HG03520 (cell line): ENCODE measurements at regions not wholly inside any gene's neighbourhood (a gene's known extent, or its start where the extent isn't known, plus 50 kb on each side); places are given as distances from the start of the nearest gene placed in this dataset.

Experiments
- ATAC-seq: cut with Tn5 transposase; IDR thresholded peaks from one replicate; pipeline ENCODE4 v1.9.1; 2021; ENCODE audit warnings: mild to moderate bottlenecking, moderate library complexity; ENCODE audit not compliant: unreplicated experiment

DNA sequence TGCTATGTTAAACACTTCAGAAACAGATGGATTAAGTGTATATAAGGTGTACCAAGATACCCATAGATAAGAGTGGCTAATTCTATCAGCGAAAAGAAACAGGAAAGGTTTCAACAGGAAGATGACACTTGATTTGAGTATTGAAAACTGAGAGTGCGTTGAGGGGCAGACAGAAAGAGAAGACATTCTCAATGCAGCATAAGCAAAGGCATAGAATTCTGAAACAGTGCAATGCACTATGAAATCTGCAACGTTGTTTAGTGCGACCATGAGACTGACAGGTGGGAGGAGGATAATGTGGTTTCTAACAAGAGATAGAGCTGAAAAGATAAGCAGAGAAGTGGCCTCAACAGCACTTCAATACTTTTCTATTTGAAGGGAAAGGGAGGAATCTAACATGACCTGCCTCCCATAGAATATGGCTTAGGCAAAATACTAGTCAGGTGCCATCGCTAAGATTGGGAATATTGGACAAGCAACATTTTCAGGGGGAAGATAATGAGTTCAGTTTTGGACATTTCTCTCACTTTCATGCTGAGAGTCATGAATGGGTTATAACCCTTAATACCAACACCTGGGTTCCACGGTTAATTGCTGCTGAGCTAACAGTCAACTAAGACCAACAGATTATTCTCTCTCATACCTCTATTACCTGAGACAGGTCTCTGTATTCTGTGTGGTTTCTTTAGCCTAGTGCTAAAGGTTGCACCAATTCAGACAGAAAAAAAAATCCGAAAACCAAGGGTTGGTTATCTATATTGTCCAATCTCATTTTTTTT lies 312.9 kb upstream of the ARID1B start:
- peak; percentile 69 for ATAC-seq

DNA sequence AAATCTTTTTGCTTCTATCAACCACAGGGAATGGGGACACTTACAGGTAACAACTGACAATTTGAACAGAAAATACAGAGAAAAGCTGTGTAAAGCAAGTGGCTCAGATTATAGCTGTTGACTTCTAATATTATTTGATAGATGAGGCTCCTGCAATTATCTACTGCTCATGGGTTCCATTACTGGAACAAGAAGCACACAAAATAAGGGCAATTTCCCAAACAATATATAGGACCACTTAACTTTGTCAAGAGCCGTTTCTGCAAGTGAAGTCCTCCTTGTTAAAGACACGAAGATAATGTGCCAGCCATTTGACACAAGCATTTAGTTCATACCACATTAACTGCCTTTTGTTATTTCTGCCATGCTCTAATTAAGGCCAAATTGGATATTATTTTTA lies 315.5 kb upstream of the ARID1B start:
- ATAC-seq: no peak

GRCh38 chr6:156457601-156458000 lies 319.6 kb upstream of the ARID1B start:
- no peak for ATAC-seq

DNA sequence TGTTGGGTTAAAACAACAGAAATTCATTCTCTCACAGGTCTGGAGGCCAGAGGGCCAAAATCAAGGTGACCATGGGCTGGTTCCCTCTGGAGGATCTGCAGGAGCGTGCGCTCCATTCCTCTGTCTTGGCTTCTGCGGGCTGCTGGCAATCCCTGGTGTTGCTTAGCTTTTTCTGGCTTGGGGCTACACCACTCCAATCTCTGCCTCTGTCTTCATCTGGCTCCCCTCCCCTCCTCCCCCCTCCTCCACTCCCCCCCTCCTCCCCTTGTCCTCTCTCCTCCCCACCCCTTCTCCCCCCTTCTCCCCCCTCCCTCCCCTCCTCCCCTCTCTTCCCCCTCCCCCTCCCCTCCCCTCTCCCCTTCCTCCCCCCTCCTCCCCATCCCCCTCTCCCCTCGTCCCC lies 321.3 kb upstream of the ARID1B start:
- no peak for ATAC-seq

GRCh38 chr6:156454867-156455266 lies 322.3 kb upstream of the ARID1B start:
- no peak for ATAC-seq

- ATAC-seq: no peak
Observed at GRCh38 chr6:156451726-156452125, 325.5 kb upstream of the ARID1B start.

DNA sequence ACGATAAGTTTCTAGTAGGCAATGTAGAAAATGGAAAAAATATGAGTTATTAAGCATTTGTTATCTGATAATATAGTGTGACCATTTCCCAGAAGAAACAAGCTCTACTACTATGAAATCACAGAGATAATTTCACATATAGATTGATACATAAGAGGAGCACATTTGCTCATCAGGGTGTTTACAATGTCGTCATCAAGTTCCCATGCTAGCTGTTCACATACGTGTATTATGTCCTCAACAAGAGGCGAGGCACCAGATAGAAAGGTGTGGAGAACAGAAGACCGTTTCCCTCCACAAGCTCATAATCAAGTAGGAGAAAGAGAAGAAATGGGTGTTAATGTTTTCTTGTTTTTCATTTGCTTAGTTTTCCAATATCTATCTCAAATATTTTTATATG lies 326.1 kb upstream of the ARID1B start:
- ATAC-seq: no peak

DNA sequence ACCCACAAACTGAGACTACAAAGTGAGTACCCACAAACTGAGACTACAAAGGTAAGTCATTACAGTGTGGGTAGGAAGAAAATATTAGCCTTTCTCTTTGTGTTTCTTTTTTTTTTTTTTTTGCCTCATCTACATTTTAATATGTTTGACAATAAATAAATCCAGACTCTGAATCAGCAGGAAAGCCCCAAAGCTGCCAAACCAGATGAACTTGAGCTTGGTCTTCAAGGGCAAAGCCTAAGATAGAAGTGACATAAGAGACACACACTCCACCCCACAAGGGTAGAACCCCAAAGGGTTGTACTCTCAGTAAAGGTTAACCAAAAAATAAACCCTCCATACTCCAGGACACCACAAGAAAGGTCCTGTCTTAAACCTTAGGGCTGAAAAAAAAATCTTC lies 326.8 kb upstream of the ARID1B start:
- no peak for ATAC-seq

DNA sequence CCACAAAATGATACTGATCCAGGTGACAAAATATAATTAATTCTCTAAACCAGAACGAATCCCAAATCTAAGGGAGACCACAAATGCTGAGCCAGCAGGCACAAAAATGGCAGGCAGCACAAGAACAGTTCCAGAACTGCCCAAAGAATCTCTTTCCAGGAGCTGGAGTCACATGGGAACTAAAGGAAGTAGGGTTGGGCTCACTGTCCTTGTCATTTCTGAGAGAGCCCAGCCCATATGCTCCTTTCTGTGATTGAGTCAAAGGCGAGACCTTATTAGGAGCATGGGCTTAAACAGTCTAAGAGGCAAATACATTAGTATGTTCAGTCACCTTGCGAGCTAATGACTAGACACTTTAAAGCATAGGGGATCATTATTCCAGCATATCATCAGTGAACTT lies 327.6 kb upstream of the ARID1B start:
- no peak for ATAC-seq

DNA sequence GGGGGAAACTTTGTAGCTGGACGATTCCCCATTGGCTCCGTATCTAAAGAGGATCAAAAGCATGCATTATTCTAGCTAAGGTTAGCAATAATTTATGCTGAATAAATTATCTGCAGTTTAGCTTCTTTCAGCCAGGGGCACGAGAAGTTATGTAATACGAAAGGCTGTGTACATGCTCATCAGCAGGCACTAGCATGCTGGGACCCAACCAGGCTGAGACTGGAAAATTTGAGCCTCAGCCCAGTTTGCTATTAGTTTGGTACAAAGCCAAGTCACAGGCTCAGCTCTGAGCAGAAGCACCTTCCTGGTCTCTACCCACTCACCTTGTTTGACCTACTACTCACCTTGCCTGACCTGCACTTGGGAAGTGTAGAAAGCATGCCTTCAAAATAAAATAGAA lies 328.1 kb upstream of the ARID1B start:
- ATAC-seq: no peak

GRCh38 chr6:156448579-156448978 lies 328.6 kb upstream of the ARID1B start:
- no peak for ATAC-seq

- no peak for ATAC-seq
Observed at GRCh38 chr6:156440688-156441087, 336.5 kb upstream of the ARID1B start.

DNA sequence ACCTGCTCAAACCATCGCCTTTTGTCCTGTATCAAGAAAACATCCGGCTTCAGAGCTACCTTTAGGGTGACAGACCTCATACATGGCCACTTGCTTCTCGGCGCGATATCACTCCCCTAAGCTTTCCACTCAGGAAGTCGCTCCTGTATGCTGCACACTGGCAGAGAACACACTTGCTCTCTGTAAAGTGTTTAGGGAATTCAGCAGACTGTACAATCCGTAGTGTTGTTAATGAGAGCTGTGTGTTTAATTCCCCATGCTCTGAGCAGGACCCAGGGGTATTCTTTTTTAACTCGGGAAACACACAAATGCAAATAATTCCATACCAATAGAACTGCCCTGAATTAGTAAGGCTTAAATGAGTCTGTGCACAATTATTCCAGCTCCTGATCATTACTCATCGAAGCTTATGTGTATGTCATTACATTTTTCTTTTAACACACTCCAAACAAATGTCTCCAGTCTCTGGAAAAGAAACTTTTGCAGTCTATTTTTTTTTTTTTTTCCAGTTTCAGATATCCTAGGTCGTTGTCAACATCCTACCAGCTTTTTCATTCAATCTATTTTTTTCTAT lies 338.7 kb upstream of the ARID1B start:
- no peak for ATAC-seq

GRCh38 chr6:156437121-156437879 lies 339.9 kb upstream of the ARID1B start:
- ATAC-seq: no peak

DNA sequence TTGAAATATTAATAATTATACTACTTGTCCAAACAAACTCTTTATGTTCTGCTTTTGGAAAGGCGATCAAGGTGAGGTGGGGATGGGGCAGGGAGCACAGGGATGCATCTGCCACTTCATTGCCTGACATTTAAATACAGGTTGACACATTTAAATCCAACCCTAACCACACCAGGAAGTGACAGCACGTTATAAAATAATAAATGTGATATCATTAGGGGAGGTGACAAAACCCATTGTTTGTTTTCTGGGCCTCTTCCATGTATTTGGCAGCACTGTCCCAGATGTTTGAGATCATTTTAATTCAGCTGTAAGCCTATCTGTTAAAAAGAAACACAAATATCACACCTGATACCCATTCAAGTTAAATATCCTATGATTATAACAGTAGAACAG lies 342.4 kb upstream of the ARID1B start:
- ATAC-seq: no peak

DNA sequence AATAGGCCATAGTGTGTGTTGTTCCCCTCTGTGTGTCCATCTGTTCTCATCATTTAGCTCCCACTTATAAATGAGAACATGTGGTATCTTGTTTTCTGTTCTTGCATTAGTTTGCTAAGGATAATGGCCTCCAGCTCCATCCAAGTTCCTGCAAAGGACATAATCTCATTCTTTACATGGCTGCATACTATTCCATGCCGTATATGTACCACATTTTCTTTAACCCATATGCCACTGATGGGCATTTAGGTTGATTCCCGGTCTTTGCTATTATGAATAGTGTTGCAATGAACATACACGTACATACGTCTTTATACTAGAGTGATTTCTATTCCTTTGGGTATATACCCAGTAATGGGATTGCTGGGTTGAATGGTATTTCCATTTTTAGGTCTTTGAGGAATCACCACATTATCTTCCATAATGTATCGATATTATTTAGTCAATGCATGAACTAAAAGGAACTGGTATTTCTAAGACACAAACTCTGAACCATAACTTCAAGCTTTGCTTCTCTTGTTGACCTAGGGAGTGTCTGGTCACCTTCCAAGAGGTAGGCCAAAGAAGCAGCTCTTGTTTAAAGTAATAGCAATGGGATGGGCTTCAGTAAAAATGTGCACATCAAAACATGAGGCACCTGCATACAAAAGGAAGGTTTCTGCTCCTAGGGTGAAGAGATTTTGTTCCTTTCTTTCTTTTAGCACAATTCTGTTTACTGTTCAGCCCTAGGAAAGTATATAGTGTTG lies 343.0 kb upstream of the ARID1B start:
- ATAC-seq: no peak

DNA sequence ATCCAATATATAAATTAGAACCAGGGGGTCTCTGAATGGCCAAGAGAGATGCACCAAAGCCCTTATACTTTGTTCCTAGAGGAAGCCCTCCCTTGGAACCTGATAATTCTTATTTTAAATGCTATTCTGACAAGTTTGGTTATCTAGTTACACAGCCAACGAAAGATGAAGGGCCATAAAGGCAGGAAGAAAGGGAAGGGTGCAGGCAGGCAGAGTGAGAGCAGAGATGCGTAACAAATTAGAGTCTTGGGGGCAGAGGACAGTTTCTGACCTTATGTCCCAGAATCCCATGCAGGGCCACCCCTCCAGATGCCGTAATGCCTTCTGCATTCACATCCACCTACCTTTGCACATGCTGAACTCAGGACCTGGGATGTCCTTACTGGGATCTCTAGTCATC lies 344.6 kb upstream of the ARID1B start:
- ATAC-seq: no peak

- no peak for ATAC-seq
Observed at GRCh38 chr6:156430386-156430785, 346.8 kb upstream of the ARID1B start.

DNA sequence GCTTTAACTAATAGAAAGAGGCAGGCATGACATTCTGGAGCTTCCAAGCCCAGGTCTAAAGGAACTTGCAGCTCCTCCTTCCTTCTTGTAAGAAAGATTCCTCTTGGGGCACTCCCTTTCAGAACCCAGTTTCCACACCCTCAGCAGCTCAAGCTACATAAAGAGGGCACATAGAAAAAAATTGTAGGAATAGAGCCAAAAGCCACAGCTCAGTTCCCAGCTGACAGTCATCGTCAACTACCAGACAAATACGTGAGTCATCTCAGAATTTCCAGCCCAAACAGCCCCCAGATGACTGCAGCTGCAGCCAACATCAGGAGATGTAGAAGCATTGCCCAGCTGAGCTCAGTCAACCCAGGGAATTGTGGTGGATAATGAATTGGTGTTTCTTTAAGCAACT lies 349.8 kb upstream of the ARID1B start:
- ATAC-seq: no peak

GRCh38 chr6:156425359-156426020 lies 351.7 kb upstream of the ARID1B start:
- no peak for ATAC-seq

- ATAC-seq: no peak
Observed at GRCh38 chr6:156423829-156424228, 353.3 kb upstream of the ARID1B start.
